ENCODE measurements at regions not wholly inside any gene's neighbourhood (a gene's known extent, or its start where the extent isn't known, plus 50 kb on each side); places are given as distances from the start of the nearest gene placed in this dataset.
A peak's percentile ranks its signal among the peaks of the same experiment; 100 is the strongest.
"Not testable (repeated sequence)": the region's sequence is repeated elsewhere in the genome, so short reads cannot be mapped to it uniquely, and the experiment has no call there.

GRCh38 chr10:34957531-34957930 lies 132.6 kb downstream of the CUL2 start:
- no peak for DNase-seq

- DNase-seq = no peak
Observed at GRCh38 chr10:34956756-34957155, 133.4 kb downstream of the CUL2 start.

GRCh38 chr10:34955391-34955790 lies 134.8 kb downstream of the CUL2 start:
- no peak for DNase-seq

DNA sequence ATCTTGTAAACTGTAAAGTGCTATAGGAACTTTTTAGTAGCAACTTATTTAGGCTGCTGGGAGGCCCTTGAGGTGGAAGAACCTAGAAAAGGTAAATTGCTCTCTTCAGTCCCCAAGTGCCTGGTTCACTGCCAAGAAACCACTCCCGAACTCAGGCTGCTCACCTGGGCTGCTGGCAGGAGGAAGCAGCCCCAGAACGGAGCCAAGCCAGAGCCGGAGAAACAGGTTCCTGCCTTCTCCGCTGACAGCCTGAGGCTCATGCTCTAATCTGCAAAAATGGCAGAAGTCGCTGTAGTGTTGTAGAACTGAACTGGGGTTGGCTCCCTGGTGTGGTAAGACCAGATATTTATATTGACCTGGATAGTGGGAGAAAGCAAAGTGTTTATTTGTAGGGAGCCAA lies 136.0 kb downstream of the CUL2 start:
- DNase-seq = no peak

DNA sequence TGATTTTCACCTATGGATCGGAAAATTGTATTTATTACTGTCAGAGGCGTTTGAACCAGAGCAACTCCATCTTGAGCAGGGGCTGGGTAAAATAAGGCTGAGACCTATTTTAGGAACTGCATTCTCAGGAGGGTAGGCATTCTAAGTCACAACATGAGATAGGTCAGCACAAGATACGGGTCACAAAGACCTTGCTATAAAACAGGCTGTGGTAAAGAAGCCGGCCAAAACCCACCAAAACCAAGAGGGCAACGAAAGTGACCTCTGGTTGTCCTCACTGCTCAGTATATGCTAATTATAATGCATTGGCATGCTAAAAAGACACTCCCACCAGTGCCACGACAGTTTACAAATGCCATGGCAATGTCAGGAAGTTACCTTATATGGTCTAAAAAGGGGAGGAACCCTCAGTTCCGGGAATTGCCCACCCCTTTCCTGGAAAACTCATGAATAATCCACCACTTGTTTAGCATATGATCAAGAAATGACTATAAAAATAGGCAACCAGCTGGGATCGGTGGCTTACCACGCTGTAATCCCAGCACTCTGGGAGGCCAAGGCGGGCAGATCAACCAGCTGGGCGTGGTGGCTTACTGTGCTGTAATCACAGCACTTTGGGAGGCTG lies 136.3 kb upstream of the PARD3 start:
- peak; percentile 19 for DNase-seq

- DNase-seq = not testable (repeated sequence)
Observed at GRCh38 chr10:34945951-34946522, 130.9 kb upstream of the PARD3 start.

DNA sequence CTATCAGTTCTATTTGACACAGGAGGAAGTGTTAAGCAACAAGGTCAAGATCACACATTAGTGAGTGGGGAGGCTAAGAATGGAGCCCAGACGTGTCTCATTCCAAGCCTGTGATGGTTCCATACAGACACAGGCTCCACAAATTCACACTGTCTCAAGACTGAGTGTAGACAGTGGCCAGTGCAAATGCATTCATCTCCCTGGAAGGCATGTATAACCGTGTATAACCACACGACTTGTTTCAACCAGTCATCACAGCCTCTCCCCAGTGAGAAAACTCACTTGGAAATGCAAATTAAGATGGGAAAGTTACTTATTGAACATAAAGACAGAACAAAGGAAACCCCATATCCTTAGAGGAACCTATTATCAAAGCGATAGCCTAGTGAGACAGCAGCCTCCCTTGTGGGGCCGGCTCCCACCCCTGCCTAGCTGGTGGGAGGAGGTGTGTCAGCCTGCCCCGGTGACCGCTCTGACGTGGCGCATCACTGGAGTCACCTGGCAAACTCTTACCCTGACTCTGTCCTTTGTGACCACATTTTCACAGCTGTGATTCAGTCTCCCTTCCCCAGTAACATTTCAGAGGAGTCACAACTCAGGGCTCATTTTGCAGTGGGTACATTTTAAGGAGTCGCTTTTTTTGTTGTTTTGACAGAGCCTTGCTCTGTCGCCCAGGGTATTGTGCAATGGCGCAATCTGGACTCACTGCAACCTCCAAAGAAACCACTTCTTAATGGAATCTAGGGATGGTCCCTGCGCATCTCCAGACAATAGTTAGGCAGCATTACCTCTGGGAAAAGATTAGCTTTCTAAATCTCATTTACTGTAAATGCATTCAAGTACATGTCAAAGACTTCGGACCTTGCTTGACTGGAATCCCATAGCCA lies 126.6 kb upstream of the PARD3 start:
- no peak for DNase-seq

DNA sequence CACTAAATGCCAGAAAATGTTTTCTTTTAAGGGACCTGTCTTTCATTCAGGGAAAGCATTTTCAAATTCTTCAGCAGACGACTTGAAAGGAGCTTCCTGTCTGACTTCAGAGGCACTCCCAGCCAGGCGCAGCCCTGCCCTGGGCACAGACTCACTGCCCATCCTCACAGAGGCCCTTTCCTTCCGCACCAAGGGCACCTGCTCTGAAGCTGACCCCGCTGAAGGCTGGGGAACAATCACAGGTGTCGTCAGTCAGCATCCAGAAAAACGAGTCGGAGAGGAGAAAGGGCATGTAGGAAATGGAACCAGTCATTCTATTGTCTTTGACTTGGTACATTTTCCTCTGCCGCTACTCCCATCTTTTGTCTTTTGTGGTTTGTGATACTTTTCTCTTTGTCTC lies 125.3 kb upstream of the PARD3 start:
- DNase-seq = no peak

GRCh38 chr10:34938399-34938670 lies 123.2 kb upstream of the PARD3 start:
- DNase-seq = no peak

GRCh38 chr10:34937643-34938398 lies 122.7 kb upstream of the PARD3 start:
- DNase-seq = not testable (repeated sequence)

- no peak for DNase-seq
Observed at GRCh38 chr10:34936061-34936460, 121.0 kb upstream of the PARD3 start.

GRCh38 chr10:34933676-34934075 lies 118.6 kb upstream of the PARD3 start:
- no peak for DNase-seq

GRCh38 chr10:34932235-34932634 lies 117.1 kb upstream of the PARD3 start:
- no peak for DNase-seq

DNA sequence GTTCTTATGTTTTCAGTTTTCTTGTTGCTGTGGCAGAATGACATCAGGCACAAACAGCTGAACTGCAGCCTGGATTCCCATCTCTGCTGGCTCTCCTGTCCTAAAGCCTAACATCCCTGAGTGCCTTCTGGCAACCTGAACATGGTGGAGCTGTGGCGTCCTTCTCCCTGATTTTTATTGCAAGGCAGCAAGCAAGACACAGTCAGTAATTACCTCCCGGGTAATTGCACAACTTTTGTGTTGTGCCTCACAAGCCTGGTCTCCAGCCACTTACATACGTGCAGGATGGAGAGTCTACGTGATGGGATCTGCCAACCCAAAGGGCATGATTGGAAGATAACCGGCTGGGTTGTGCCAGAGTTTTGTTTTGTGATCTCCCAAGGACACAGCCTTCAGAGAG lies 116.1 kb upstream of the PARD3 start:
- no peak for DNase-seq

GRCh38 chr10:34922138-34922537 lies 107.0 kb upstream of the PARD3 start:
- DNase-seq = peak; percentile 4

GRCh38 chr10:34920578-34920977 lies 105.5 kb upstream of the PARD3 start:
- no peak for DNase-seq

DNA sequence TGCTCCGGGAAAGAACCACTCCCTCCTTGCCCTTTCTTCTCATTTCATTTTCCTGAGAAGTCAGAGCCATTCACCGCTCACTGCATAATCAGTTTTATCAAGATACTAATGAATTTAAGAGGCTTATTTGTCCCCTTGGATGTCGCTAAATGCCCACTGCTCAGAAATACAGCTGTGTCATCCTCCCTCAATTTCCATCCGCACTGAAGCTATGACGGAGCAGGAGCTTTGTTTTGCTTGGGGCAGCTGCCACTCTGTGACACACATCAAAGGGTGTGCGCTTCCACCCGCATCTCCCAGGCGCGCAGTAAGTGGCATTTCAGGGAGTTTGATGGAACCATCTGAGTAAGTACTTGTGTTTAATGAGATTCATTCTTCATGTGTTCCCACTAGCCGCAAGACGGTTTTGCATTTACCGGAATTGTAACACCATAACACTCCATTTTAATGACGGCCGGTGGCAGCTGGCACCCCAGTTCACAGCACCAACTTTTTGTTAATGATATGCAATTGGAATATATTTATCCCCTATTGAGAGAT lies 103.8 kb upstream of the PARD3 start:
- DNase-seq = no peak

GRCh38 chr10:34918060-34918775 lies 103.1 kb upstream of the PARD3 start:
- no peak for DNase-seq

DNA sequence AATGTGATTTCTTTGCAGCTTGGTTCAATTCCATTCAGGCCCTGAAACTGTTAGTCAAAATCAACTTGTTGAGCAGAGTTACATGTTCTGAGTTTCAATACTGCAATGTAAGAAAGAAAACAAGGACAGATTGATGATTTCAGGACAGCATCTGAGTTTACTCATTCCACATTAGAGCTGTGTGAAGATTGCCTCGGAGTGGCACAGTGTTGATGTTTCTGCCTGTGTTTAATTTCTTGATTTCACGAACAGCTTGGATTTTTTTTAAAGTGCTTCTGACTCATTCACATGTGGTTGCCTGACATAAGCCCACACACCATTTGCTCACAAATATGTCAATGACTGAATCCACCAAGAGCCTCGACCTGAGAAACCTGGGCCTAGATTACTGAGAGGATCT lies 101.2 kb upstream of the PARD3 start:
- no peak for DNase-seq

DNA sequence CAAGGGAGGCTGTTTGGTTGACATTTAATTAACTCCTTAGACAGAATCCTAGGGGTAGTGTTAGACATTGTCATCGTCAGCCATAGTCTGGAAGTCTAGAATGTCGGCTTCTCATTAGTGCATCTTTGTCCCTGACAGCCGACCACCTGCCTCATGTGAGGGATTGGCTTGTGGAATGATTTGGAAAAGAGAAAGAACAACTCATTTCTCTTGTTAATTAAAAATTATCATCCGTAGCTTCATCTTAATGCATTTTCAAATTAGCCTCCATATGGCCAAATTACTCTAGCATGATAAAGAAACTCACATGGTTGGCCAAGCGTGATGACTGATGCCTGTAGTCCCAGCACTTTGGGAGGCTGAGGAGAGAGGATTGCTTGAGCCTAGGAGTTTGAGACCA lies 97.7 kb upstream of the PARD3 start:
- DNase-seq = no peak

DNA sequence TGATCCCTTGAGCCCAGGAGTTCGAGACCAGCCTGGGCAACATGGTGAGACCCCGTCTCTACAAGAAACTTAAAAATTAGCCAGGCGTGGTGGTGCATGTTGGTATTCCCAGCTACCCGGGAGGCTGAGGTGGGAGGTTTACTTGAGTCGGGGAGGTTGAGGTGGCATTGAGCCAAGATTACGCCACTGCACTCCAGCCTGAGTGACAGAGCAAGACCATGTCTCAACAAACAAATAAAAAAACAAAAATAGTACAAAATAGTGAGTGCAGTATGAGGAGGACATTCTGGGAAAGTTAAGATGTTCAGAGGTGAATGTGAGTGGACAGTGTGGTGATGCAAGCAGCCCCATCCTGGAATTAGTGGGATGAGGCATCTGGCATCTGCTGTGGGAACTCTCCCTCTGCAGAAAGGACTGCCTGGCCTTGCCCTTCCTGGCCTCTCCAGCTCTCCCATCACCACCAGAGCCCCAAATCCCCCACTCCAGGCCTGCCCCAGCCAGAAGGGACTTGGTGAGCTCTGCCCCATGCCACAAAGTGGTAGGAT lies 96.6 kb upstream of the PARD3 start:
- no peak for DNase-seq

GRCh38 chr10:34908481-34908880 lies 93.4 kb upstream of the PARD3 start:
- DNase-seq = peak; percentile 34
